ENCODE measurements at regions not wholly inside any gene's neighbourhood (a gene's known extent, or its start where the extent isn't known, plus 50 kb on each side); places are given as distances from the start of the nearest gene placed in this dataset.

GRCh38 chr5:93307557-93307956 is 273.5 kb downstream of the NR2F1-AS1 start:
- ChIA-PET CTCF (no interaction called here), POLR2A (no interaction called here)
- Mint-ChIP-seq H3K27ac (no peak overlapping the region), H3K4me1 (peaks cover 21% of the 10 kb centered on the region), H3K36me3 (no peaks in the 10 kb centered on the region), H3K9me3 (no peaks in the 10 kb centered on the region), H3K27me3 (ENCODE audit: low read depth) (no peaks in the 10 kb centered on the region), H3K4me3 (no peak overlapping the region)
- no peak for ATAC-seq
- no peak for DNase-seq (ENCODE audit: low spot score)
- TF ChIP-seq CTCF (IDR thresholded peaks at IDR 0.05) = no peak
- TF ChIP-seq CREM (CRISPR knock-in tag; IDR thresholded peaks at IDR 0.05) = no peak

- Mint-ChIP-seq H3K4me1 (peaks cover 32% of the 10 kb centered on the region), H3K27ac (no peak overlapping the region), H3K9me3 (no peaks in the 10 kb centered on the region), H3K4me3 (peak overlapping the region; percentile 56), H3K27me3 (ENCODE audit: low read depth) (no peaks in the 10 kb centered on the region), H3K36me3 (no peaks in the 10 kb centered on the region)
- ChIA-PET CTCF (no interaction called here), POLR2A (no interaction called here)
- no peak for TF ChIP-seq NR2C2 (CRISPR knock-in tag; IDR thresholded peaks at IDR 0.05)
- TF ChIP-seq, protein P1, sequence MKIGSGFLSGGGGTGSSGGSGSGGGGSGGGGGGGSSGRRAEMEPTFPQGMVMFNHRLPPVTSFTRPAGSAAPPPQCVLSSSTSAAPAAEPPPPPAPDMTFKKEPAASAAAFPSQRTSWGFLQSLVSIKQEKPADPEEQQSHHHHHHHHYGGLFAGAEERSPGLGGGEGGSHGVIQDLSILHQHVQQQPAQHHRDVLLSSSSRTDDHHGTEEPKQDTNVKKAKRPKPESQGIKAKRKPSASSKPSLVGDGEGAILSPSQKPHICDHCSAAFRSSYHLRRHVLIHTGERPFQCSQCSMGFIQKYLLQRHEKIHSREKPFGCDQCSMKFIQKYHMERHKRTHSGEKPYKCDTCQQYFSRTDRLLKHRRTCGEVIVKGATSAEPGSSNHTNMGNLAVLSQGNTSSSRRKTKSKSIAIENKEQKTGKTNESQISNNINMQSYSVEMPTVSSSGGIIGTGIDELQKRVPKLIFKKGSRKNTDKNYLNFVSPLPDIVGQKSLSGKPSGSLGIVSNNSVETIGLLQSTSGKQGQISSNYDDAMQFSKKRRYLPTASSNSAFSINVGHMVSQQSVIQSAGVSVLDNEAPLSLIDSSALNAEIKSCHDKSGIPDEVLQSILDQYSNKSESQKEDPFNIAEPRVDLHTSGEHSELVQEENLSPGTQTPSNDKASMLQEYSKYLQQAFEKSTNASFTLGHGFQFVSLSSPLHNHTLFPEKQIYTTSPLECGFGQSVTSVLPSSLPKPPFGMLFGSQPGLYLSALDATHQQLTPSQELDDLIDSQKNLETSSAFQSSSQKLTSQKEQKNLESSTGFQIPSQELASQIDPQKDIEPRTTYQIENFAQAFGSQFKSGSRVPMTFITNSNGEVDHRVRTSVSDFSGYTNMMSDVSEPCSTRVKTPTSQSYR (CRISPR knock-in tag; IDR thresholded peaks at IDR 0.05) = no peak
- TF ChIP-seq CREM (CRISPR knock-in tag; IDR thresholded peaks at IDR 0.05) = no peak
- no peak for TF ChIP-seq ZBTB21 (CRISPR knock-in tag; IDR thresholded peaks at IDR 0.05; ENCODE audit: borderline replicate concordance)
- TF ChIP-seq MXD4 (CRISPR knock-in tag; IDR thresholded peaks at IDR 0.05; ENCODE audit: borderline replicate concordance) = no peak
- no peak for TF ChIP-seq IRF1 (CRISPR knock-in tag; IDR thresholded peaks at IDR 0.05)
- TF ChIP-seq ZNF263 (CRISPR knock-in tag; IDR thresholded peaks at IDR 0.05; ENCODE audit: low read depth) = no peak
- no peak for TF ChIP-seq OVOL2 (CRISPR knock-in tag; IDR thresholded peaks at IDR 0.05; ENCODE audit: borderline replicate concordance)
- TF ChIP-seq, protein P2, sequence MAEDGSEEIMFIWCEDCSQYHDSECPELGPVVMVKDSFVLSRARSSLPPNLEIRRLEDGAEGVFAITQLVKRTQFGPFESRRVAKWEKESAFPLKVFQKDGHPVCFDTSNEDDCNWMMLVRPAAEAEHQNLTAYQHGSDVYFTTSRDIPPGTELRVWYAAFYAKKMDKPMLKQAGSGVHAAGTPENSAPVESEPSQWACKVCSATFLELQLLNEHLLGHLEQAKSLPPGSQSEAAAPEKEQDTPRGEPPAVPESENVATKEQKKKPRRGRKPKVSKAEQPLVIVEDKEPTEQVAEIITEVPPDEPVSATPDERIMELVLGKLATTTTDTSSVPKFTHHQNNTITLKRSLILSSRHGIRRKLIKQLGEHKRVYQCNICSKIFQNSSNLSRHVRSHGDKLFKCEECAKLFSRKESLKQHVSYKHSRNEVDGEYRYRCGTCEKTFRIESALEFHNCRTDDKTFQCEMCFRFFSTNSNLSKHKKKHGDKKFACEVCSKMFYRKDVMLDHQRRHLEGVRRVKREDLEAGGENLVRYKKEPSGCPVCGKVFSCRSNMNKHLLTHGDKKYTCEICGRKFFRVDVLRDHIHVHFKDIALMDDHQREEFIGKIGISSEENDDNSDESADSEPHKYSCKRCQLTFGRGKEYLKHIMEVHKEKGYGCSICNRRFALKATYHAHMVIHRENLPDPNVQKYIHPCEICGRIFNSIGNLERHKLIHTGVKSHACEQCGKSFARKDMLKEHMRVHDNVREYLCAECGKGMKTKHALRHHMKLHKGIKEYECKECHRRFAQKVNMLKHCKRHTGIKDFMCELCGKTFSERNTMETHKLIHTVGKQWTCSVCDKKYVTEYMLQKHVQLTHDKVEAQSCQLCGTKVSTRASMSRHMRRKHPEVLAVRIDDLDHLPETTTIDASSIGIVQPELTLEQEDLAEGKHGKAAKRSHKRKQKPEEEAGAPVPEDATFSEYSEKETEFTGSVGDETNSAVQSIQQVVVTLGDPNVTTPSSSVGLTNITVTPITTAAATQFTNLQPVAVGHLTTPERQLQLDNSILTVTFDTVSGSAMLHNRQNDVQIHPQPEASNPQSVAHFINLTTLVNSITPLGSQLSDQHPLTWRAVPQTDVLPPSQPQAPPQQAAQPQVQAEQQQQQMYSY (CRISPR knock-in tag; IDR thresholded peaks at IDR 0.05) = no peak
- no peak for TF ChIP-seq SP1 (CRISPR knock-in tag; conservative IDR thresholded peaks at IDR 0.05)
- TF ChIP-seq SMAD4 (CRISPR knock-in tag; IDR thresholded peaks at IDR 0.05) = no peak
- TF ChIP-seq FOXP4 (CRISPR knock-in tag; IDR thresholded peaks at IDR 0.05) = no peak
- no peak for TF ChIP-seq GTF2I (CRISPR knock-in tag; conservative IDR thresholded peaks at IDR 0.05)
- peak; percentile 87 for ATAC-seq
- no peak for DNase-seq (ENCODE audit: low spot score)
Observed at GRCh38 chr5:93305984-93306383, 275.0 kb downstream of the NR2F1-AS1 start.
